Fibroblast of the aortic adventitia (primary cell): ENCODE measurements at regions not wholly inside any gene's neighbourhood (a gene's known extent, or its start where the extent isn't known, plus 50 kb on each side); places are given as distances from the start of the nearest gene placed in this dataset.
"Not testable (repeated sequence)": the region's sequence is repeated elsewhere in the genome, so short reads cannot be mapped to it uniquely, and the experiment has no call there.

ENCODE experiments used
- DNase-seq: peaks from one replicate; pipeline ENCODE4 v3.0.0-alpha.2; 2010; ENCODE audit warnings: low read depth
- H3K4me3 ChIP-seq: 2 replicates; pipeline ENCODE4 v1.5.1; 2011; ENCODE audit warnings: low read depth, mild to moderate bottlenecking, control low read depth, low read length, moderate library complexity
- TF ChIP-seq, protein P1 (sequence below): IDR thresholded peaks from 2 replicates; pipeline ENCODE4 v1.5.1; 2011; ENCODE audit warnings: mild to moderate bottlenecking, low read length, control low read depth, inconsistent platforms; ENCODE audit not compliant: insufficient read depth

- no peak for DNase-seq
- H3K4me3 ChIP-seq: no peak overlapping the region
- TF ChIP-seq, protein P1, sequence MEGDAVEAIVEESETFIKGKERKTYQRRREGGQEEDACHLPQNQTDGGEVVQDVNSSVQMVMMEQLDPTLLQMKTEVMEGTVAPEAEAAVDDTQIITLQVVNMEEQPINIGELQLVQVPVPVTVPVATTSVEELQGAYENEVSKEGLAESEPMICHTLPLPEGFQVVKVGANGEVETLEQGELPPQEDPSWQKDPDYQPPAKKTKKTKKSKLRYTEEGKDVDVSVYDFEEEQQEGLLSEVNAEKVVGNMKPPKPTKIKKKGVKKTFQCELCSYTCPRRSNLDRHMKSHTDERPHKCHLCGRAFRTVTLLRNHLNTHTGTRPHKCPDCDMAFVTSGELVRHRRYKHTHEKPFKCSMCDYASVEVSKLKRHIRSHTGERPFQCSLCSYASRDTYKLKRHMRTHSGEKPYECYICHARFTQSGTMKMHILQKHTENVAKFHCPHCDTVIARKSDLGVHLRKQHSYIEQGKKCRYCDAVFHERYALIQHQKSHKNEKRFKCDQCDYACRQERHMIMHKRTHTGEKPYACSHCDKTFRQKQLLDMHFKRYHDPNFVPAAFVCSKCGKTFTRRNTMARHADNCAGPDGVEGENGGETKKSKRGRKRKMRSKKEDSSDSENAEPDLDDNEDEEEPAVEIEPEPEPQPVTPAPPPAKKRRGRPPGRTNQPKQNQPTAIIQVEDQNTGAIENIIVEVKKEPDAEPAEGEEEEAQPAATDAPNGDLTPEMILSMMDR: no peak
Observed at GRCh38 chrX:819684-820083, 189.1 kb downstream of the SHOX start.

DNA sequence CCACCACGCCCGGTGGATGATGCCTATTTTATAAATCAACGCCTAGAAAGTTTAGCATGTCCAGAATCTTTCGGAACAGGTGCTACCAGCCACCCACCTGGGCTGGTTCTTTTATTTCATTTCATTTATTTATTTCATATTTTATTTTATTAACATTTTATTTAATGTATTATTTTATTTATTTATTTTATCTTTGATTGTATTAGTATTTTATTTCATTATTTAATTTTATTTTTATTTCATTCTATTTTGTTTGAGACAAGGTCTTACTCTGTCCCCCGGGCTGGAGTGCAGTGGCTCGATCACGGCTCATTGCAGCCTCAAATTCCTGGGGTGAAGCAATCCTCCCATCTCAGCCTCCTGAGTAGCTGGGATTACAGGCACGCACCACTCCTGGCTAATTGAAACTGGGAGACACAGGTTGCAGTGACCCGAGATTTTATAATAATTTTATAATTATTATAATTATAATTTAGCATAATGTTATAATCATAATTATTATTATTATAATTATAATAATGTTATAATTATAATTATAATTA lies 187.2 kb downstream of the SHOX start:
- TF ChIP-seq, protein P1: no peak
- DNase-seq: no peak
- H3K4me3 ChIP-seq: no peak overlapping the region

DNA sequence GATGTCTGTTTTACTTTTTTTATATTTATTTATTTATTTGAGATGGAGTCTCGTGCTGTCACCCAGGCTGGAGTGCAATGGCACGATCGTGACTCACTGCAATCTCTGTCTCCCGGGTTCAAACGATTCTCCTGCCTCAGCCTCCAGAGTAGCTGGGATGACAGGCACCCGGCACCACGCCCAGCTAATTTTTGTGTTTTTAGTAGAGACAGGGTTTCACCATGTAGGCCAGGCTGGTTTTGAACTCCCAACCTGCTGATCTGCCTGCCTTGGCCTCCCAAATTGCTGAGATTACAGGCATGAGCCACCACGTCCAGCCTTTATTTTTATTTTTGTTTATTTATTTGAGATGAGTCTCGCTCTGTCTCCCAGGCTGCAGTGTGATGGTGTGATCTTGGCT lies 186.6 kb downstream of the SHOX start:
- DNase-seq, H3K4me3 ChIP-seq: not testable (repeated sequence)

GRCh38 chrX:816411-816810 lies 185.8 kb downstream of the SHOX start:
- no peak for DNase-seq
- no peak overlapping the region for H3K4me3 ChIP-seq
- TF ChIP-seq, protein P1: no peak

- TF ChIP-seq, protein P1: no peak
- H3K4me3 ChIP-seq: no peak overlapping the region
- DNase-seq: no peak
Observed at GRCh38 chrX:810186-810585, 179.6 kb downstream of the SHOX start.

DNA sequence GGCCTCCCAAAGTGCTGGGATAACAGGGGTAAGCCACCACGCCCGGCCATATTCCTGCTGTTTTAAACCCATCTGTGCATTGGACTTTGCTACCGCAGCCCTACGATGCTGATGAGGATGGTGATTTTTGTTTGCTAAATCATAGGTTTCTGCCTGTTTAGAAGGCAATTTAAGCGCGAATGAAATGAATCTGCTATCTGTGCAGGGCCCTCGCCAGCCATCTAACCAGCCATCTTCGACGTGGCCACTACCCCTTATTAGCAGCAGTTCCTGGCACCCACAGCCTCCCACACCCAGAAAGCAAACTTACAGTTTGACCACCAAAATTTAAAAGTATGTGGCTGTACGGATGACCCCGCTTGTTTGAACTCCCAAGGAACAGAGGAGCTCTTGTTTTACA lies 178.5 kb downstream of the SHOX start:
- no peak for DNase-seq
- no peak overlapping the region for H3K4me3 ChIP-seq
- TF ChIP-seq, protein P1: no peak

DNA sequence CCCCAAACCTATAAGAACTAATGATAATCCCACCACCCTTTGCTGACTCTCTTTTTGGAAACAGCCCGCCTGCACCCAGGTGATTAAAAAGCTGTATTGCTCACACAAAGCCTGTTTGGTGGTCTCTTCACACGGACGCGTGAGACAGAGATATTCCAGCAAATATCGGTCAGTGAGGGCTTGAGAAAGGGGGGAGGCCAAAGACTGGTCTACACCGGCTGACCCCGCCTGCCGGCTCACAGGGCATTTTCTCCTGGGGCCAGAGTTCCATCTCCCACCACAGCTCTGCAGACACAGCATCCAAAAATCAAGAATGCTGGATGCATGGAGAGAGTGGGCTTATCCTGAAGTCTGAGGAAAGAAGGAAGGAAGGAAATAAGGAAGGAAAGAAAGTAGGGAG lies 176.0 kb downstream of the SHOX start:
- no peak overlapping the region for H3K4me3 ChIP-seq
- TF ChIP-seq, protein P1: no peak
- no peak for DNase-seq

DNA sequence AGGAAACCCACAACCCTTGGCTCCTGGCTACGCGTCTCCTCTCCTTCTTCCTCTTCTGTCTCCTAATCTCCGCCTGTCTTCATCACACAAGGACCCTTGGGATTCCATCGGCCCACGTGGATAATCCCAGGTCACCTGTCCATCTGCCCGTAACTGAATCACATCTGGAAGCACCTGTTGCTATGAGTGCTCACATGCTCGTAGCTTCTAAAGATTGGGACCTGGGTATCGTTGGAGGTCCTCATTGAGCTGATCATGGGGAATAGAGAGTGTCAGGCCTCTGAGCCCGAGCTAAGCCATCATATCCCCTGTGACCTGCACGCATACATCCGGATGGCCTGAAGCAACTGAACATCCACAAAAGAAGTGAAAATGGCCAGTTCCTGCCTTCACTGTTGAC lies 175.4 kb downstream of the SHOX start:
- TF ChIP-seq, protein P1: no peak
- H3K4me3 ChIP-seq: no peak overlapping the region
- DNase-seq: no peak
